GM21528 (cell line): ENCODE measurements at regions not wholly inside any gene's neighbourhood (a gene's known extent, or its start where the extent isn't known, plus 50 kb on each side); places are given as distances from the start of the nearest gene placed in this dataset.
A peak's percentile ranks its signal among the peaks of the same experiment; 100 is the strongest.
"Not testable (repeated sequence)": the region's sequence is repeated elsewhere in the genome, so short reads cannot be mapped to it uniquely, and the experiment has no call there.

Source experiments
- ATAC-seq: cut with Tn5 transposase; IDR thresholded peaks from one replicate; pipeline ENCODE4 v1.9.1; 2021; ENCODE audit warnings: mild to moderate bottlenecking, moderate library complexity; ENCODE audit not compliant: unreplicated experiment, low FRiP score

- no peak for ATAC-seq
These were observed 149.3 kb downstream of the TGFB2 start for GRCh38 chr1:218494449-218494852.

- no peak for ATAC-seq
These were observed 150.8 kb downstream of the TGFB2 start for GRCh38 chr1:218495931-218496330.

- ATAC-seq = no peak
These were observed 151.4 kb downstream of the TGFB2 start for GRCh38 chr1:218496561-218496960.

- ATAC-seq = no peak
These were observed 153.2 kb downstream of the TGFB2 start for GRCh38 chr1:218498056-218498938.

- no peak for ATAC-seq
These were observed 154.0 kb downstream of the TGFB2 start for GRCh38 chr1:218499011-218499691.

- ATAC-seq = no peak
These were observed 154.8 kb downstream of the TGFB2 start for GRCh38 chr1:218499911-218500310.

GRCh38 chr1:218501161-218501560 is 156.0 kb downstream of the TGFB2 start:
- no peak for ATAC-seq

- ATAC-seq = no peak
These were observed 157.2 kb downstream of the TGFB2 start for GRCh38 chr1:218502383-218502782.

- ATAC-seq = no peak
These were observed 158.0 kb downstream of the TGFB2 start for GRCh38 chr1:218503102-218503501.

GRCh38 chr1:218507355-218508002 is 162.3 kb downstream of the TGFB2 start:
- ATAC-seq = no peak

- no peak for ATAC-seq
These were observed 165.1 kb downstream of the TGFB2 start for GRCh38 chr1:218510153-218510772.

GRCh38 chr1:218513328-218513727 is 168.2 kb downstream of the TGFB2 start:
- ATAC-seq = no peak

GRCh38 chr1:218514689-218515088 is 169.6 kb downstream of the TGFB2 start:
- no peak for ATAC-seq

GRCh38 chr1:218516526-218516925 is 171.4 kb downstream of the TGFB2 start:
- no peak for ATAC-seq

GRCh38 chr1:218517459-218517858 is 172.3 kb downstream of the TGFB2 start:
- no peak for ATAC-seq

GRCh38 chr1:218518216-218518740 is 173.1 kb downstream of the TGFB2 start:
- no peak for ATAC-seq

- not testable (repeated sequence) for ATAC-seq
These were observed 175.5 kb downstream of the TGFB2 start for GRCh38 chr1:218520646-218521045.

GRCh38 chr1:218521414-218522169 is 176.5 kb downstream of the TGFB2 start:
- ATAC-seq = peak; percentile 63

GRCh38 chr1:218524526-218524925 is 179.4 kb downstream of the TGFB2 start:
- no peak for ATAC-seq

GRCh38 chr1:218525031-218525430 is 179.9 kb downstream of the TGFB2 start:
- ATAC-seq = no peak
